Activated CD8-positive, alpha-beta T cell treated with anti-CD3 and anti-CD28 coated beads for 36 hours (primary cell): ENCODE measurements at regions not wholly inside any gene's neighbourhood (a gene's known extent, or its start where the extent isn't known, plus 50 kb on each side); places are given as distances from the start of the nearest gene placed in this dataset.
"Not testable (repeated sequence)": the region's sequence is repeated elsewhere in the genome, so short reads cannot be mapped to it uniquely, and the experiment has no call there.

ENCODE experiments used
- ATAC-seq: fragments of 200-7000 bp; cut with Tn5 transposase; one replicate; pipeline ENCODE4 v1.10.0; 2021; ENCODE audit warnings: mild to moderate bottlenecking, moderate library complexity
- CTCF ChIA-PET: fragments of 350-600 bp; sonication (Branson Sonifier 250); formaldehyde crosslinking; loops from one replicate; lab custom pipeline; 2021; ENCODE audit warnings: antibody characterized with exemption; lab: Charles Lee
- POLR2A ChIA-PET: fragments of 350-600 bp; sonication (Branson Sonifier 250); formaldehyde crosslinking; loops from one replicate; lab custom pipeline; 2021; ENCODE audit warnings: antibody characterized with exemption; lab: Charles Lee
- DNase-seq: peaks from one replicate; pipeline ENCODE4 v3.0.0-alpha.2; 2020
- H3K27ac Mint-ChIP-seq: one replicate; pipeline ENCODE4 v1.8.0; 2021; ENCODE audit warnings: mild to moderate bottlenecking, mixed read lengths
- H3K27me3 Mint-ChIP-seq: one replicate; pipeline ENCODE4 v1.8.0; 2021; ENCODE audit warnings: mixed read lengths
- H3K36me3 Mint-ChIP-seq: one replicate; pipeline ENCODE4 v1.8.0; 2021; ENCODE audit warnings: low read depth, mixed read lengths
- H3K4me1 Mint-ChIP-seq: one replicate; pipeline ENCODE4 v1.8.0; 2021; ENCODE audit warnings: low read depth, mixed read lengths
- H3K4me3 Mint-ChIP-seq: one replicate; pipeline ENCODE4 v1.8.0; 2021; ENCODE audit warnings: mild to moderate bottlenecking, moderate library complexity, mixed read lengths
- H3K9me3 Mint-ChIP-seq: one replicate; pipeline ENCODE4 v1.8.0; 2021; ENCODE audit warnings: mixed read lengths
- CTCF ChIP-seq: fragments of 200-600 bp; IDR thresholded peaks from one replicate; pipeline ENCODE4 v1.8.0; 2022; ENCODE audit warnings: antibody characterized with exemption, mild to moderate bottlenecking
- intact Hi-C: fragments of 100-400 bp; cut with micrococcal nuclease; formaldehyde crosslinking; loops from one replicate; pipeline ENCODE4 v1.10.0; 2022

GRCh38 chr10:33858326-33858725 is 523.9 kb upstream of the NRP1 start:
- no peak for DNase-seq
- Mint-ChIP-seq H3K36me3 (no peaks in the 10 kb centered on the region), H3K9me3 (no peaks in the 10 kb centered on the region), H3K27me3 (no peaks in the 10 kb centered on the region), H3K4me1 (no peaks in the 10 kb centered on the region), H3K4me3 (no peak overlapping the region), H3K27ac (no peak overlapping the region)
- ChIA-PET POLR2A (no interaction called here), CTCF (no interaction called here)
- ATAC-seq, result no peak
- intact Hi-C loops, result no loop called here
- no peak for TF ChIP-seq CTCF

- ATAC-seq, H3K27ac Mint-ChIP-seq, intact Hi-C loops, DNase-seq, CTCF ChIA-PET, H3K9me3 Mint-ChIP-seq, POLR2A ChIA-PET, H3K36me3 Mint-ChIP-seq, H3K4me1 Mint-ChIP-seq, H3K4me3 Mint-ChIP-seq, H3K27me3 Mint-ChIP-seq: not testable (repeated sequence)
These were observed 518.8 kb upstream of the NRP1 start for GRCh38 chr10:33853221-33853620.

GRCh38 chr10:33843379-33843778 is 508.9 kb upstream of the NRP1 start:
- Mint-ChIP-seq H3K4me1 (no peaks in the 10 kb centered on the region), H3K4me3 (no peak overlapping the region), H3K27me3 (no peaks in the 10 kb centered on the region), H3K9me3 (peaks cover 6% of the 10 kb centered on the region), H3K36me3 (no peaks in the 10 kb centered on the region), H3K27ac (no peak overlapping the region)
- ChIA-PET POLR2A (no interaction called here), CTCF (no interaction called here)
- ATAC-seq (no peak), DNase-seq (no peak)
- TF ChIP-seq CTCF, result no peak
- intact Hi-C loops, result no loop called here

GRCh38 chr10:33841678-33842077 is 507.2 kb upstream of the NRP1 start:
- CTCF ChIA-PET, result no interaction called here
- POLR2A ChIA-PET, result no interaction called here
- H3K36me3 Mint-ChIP-seq, result no peaks in the 10 kb centered on the region
- intact Hi-C loops, result no loop called here
- no peak overlapping the region for H3K27ac Mint-ChIP-seq
- no peak overlapping the region for H3K4me3 Mint-ChIP-seq
- no peaks in the 10 kb centered on the region for H3K4me1 Mint-ChIP-seq
- H3K9me3 Mint-ChIP-seq, result peaks cover 6% of the 10 kb centered on the region
- TF ChIP-seq CTCF, result no peak
- DNase-seq, result no peak
- ATAC-seq, result no peak
- H3K27me3 Mint-ChIP-seq, result no peaks in the 10 kb centered on the region

GRCh38 chr10:33838731-33839130 is 504.3 kb upstream of the NRP1 start:
- ChIA-PET CTCF (no interaction called here), POLR2A (no interaction called here)
- TF ChIP-seq CTCF, result no peak
- intact Hi-C loops, result no loop called here
- no peaks in the 10 kb centered on the region for H3K36me3 Mint-ChIP-seq
- no peak overlapping the region for H3K4me3 Mint-ChIP-seq
- ATAC-seq (no peak), DNase-seq (no peak)
- H3K9me3 Mint-ChIP-seq, result peaks cover 6% of the 10 kb centered on the region
- no peaks in the 10 kb centered on the region for H3K27me3 Mint-ChIP-seq
- no peaks in the 10 kb centered on the region for H3K4me1 Mint-ChIP-seq
- no peak overlapping the region for H3K27ac Mint-ChIP-seq

- no peaks in the 10 kb centered on the region for H3K27me3 Mint-ChIP-seq
- no peak overlapping the region for H3K4me3 Mint-ChIP-seq
- intact Hi-C loops, result no loop called here
- no peaks in the 10 kb centered on the region for H3K4me1 Mint-ChIP-seq
- H3K36me3 Mint-ChIP-seq, result no peaks in the 10 kb centered on the region
- ATAC-seq, result no peak
- CTCF ChIA-PET, result no interaction called here
- no peak for DNase-seq
- no peaks in the 10 kb centered on the region for H3K9me3 Mint-ChIP-seq
- H3K27ac Mint-ChIP-seq, result no peak overlapping the region
- POLR2A ChIA-PET, result no interaction called here
- no peak for TF ChIP-seq CTCF
These were observed 503.3 kb upstream of the NRP1 start for GRCh38 chr10:33837736-33838135.
